ENCODE measurements at regions not wholly inside any gene's neighbourhood (a gene's known extent, or its start where the extent isn't known, plus 50 kb on each side); places are given as distances from the start of the nearest gene placed in this dataset.

GRCh38 chrX:109831326-109831985, 98.4 kb upstream of the ACSL4 start:
- no peak for TF ChIP-seq CTCF (IDR thresholded peaks at IDR 0.05)

- no peak for TF ChIP-seq CTCF (IDR thresholded peaks at IDR 0.05)
Measured at GRCh38 chrX:109839694-109840567, 106.9 kb upstream of the ACSL4 start.

- no peak for TF ChIP-seq CTCF (IDR thresholded peaks at IDR 0.05)
Measured at GRCh38 chrX:109840585-109840984, 107.5 kb upstream of the ACSL4 start.

- TF ChIP-seq CTCF (IDR thresholded peaks at IDR 0.05), result no peak
Measured at GRCh38 chrX:109841257-109841656, 108.2 kb upstream of the ACSL4 start.

- no peak for TF ChIP-seq CTCF (IDR thresholded peaks at IDR 0.05)
Measured at GRCh38 chrX:109841869-109842579, 109.0 kb upstream of the ACSL4 start.

- no peak for TF ChIP-seq CTCF (IDR thresholded peaks at IDR 0.05)
Measured at GRCh38 chrX:109842611-109843010, 109.6 kb upstream of the ACSL4 start.

- TF ChIP-seq CTCF (IDR thresholded peaks at IDR 0.05), result no peak
Measured at GRCh38 chrX:109843963-109844751, 111.1 kb upstream of the ACSL4 start.
